Prostate gland (tissue), 2 donors: ENCODE measurements at regions not wholly inside any gene's neighbourhood (a gene's known extent, or its start where the extent isn't known, plus 50 kb on each side); places are given as distances from the start of the nearest gene placed in this dataset.

Experiments
- POLR2A ChIP-seq: fragments of 450-650 bp; IDR thresholded peaks from one replicate; pipeline ENCODE4 v1.6.1; 2016; ENCODE audit warnings: antibody characterized with exemption, mild to moderate bottlenecking
- TF ChIP-seq, protein P1 (sequence below), 4 experiments: fragments of 200-600 bp in 2 of 4; fragments of 450-650 bp in 2 of 4; sonication (generic) in 2 of 4; IDR thresholded peaks; 1 replicate in 3 of 4; 2 replicates in 1 of 4; pipeline ENCODE4 v1.5.1; 2016 to 2019; ENCODE audit warnings: antibody characterized with exemption in 4 of 4, mild to moderate bottlenecking in 2 of 4, moderate library complexity in 2 of 4

DNA sequence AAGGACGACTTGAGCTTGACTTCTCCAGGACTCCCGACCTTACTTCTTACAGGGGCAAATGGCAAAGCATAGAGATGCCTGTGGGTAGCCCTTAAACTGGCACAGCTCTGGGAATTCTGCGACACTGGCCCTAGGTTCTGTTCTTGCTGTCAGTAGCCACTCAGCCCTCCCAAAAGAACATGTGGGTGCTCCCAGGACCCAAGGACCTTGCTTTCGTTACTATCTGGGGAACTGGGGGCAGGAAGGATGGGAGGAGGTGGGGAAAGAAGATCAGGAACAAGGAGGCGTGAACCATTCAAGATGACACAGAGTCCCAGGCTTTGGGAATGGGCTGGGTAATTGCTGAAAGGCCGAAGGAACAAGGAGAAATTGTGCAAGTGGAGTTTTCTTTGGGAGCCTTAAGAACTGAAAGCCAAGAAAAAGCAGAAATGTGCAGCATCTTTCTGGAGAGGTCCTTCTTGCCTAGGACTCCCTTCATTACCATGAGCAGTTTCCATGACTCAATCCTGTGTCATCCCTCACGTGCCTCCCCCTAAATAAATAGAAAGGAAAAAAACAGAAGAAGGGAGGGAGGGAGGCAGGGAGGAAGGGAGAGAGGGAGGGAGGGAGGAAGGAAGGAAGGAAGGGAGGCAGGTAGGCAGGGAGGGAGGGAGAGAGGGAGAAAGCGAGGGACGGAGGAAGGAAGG is 284.6 kb upstream of the FOXQ1 start:
- TF ChIP-seq, protein P1, sequence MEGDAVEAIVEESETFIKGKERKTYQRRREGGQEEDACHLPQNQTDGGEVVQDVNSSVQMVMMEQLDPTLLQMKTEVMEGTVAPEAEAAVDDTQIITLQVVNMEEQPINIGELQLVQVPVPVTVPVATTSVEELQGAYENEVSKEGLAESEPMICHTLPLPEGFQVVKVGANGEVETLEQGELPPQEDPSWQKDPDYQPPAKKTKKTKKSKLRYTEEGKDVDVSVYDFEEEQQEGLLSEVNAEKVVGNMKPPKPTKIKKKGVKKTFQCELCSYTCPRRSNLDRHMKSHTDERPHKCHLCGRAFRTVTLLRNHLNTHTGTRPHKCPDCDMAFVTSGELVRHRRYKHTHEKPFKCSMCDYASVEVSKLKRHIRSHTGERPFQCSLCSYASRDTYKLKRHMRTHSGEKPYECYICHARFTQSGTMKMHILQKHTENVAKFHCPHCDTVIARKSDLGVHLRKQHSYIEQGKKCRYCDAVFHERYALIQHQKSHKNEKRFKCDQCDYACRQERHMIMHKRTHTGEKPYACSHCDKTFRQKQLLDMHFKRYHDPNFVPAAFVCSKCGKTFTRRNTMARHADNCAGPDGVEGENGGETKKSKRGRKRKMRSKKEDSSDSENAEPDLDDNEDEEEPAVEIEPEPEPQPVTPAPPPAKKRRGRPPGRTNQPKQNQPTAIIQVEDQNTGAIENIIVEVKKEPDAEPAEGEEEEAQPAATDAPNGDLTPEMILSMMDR (IDR thresholded peaks at IDR 0.05): no peak
- TF ChIP-seq POLR2A: no peak
